OCI-LY1 (cell line): ENCODE measurements at regions not wholly inside any gene's neighbourhood (a gene's known extent, or its start where the extent isn't known, plus 50 kb on each side); places are given as distances from the start of the nearest gene placed in this dataset.

ENCODE experiments used
- H2AFZ ChIP-seq: fragments of 200-600 bp; sonication (generic), shearing (Covaris generic); 2 replicates; pipeline ENCODE4 v1.6.0; 2014; ENCODE audit warnings: antibody characterized with exemption, mild to moderate bottlenecking, low read length
- H3F3A ChIP-seq: fragments of 200-600 bp; sonication (generic), shearing (Covaris generic); 2 replicates; pipeline ENCODE4 v1.6.0; 2014; ENCODE audit warnings: mild to moderate bottlenecking, antibody characterized with exemption, low read length, moderate library complexity; ENCODE audit not compliant: insufficient read depth
- H3K27ac ChIP-seq: fragments of 200-600 bp; sonication (generic); 2 replicates; pipeline ENCODE4 v1.5.1; 2014; ENCODE audit warnings: low read length, mixed run types, mild to moderate bottlenecking, low read depth; ENCODE audit not compliant: poor library complexity, severe bottlenecking
- H3K27me3 ChIP-seq: fragments of 200-600 bp; sonication (generic); 2 replicates; pipeline ENCODE4 v1.6.0; 2014; ENCODE audit warnings: antibody characterized with exemption, mild to moderate bottlenecking, low read length, moderate library complexity; ENCODE audit not compliant: insufficient read depth
- H3K36me3 ChIP-seq: fragments of 200-600 bp; sonication (generic); 2 replicates; pipeline ENCODE4 v1.6.1; 2014; ENCODE audit warnings: mild to moderate bottlenecking, antibody characterized with exemption, low read length, moderate library complexity, mixed read lengths; ENCODE audit not compliant: insufficient read depth
- H3K4me1 ChIP-seq: fragments of 200-600 bp; sonication (generic); 2 replicates; pipeline ENCODE4 v1.5.1; 2014; ENCODE audit warnings: mild to moderate bottlenecking, low read length, moderate library complexity; ENCODE audit not compliant: insufficient read depth, severe bottlenecking
- H3K4me2 ChIP-seq: fragments of 200-600 bp; sonication (generic), shearing (Covaris generic); 2 replicates; pipeline ENCODE4 v1.6.1; 2014; ENCODE audit warnings: low read length
- H3K4me3 ChIP-seq: fragments of 200-600 bp; sonication (generic); 2 replicates; pipeline ENCODE4 v1.5.1; 2014; ENCODE audit warnings: low read length, low read depth, mild to moderate bottlenecking, mixed read lengths; ENCODE audit not compliant: poor library complexity, severe bottlenecking
- H3K79me2 ChIP-seq: fragments of 200-600 bp; shearing (Covaris generic); 2 replicates; pipeline ENCODE4 v1.6.1; 2016; ENCODE audit warnings: mixed run types, low read length, mixed read lengths; ENCODE audit not compliant: insufficient read depth
- H3K9ac ChIP-seq: fragments of 200-600 bp; sonication (generic), shearing (Covaris generic); 2 replicates; pipeline ENCODE4 v1.6.1; 2014; ENCODE audit warnings: mild to moderate bottlenecking, low read length, mixed read lengths
- H3K9me2 ChIP-seq: fragments of 200-600 bp; sonication (generic), shearing (Covaris generic); 2 replicates; pipeline ENCODE4 v1.6.1; 2014; ENCODE audit warnings: low read depth, mild to moderate bottlenecking, low read length, mixed read lengths
- H3K9me3 ChIP-seq: fragments of 200-600 bp; shearing (Covaris generic); 2 replicates; pipeline ENCODE4 v1.6.1; 2014; ENCODE audit warnings: low read length, mixed read lengths
- H4K20me1 ChIP-seq: fragments of 200-600 bp; sonication (generic), shearing (Covaris generic); 2 replicates; pipeline ENCODE4 v1.6.0; 2016; ENCODE audit warnings: mild to moderate bottlenecking, low read length; ENCODE audit not compliant: insufficient read depth
- CTCF ChIP-seq: fragments of 200-600 bp; sonication (generic), shearing (Covaris generic); IDR thresholded peaks from 2 replicates; pipeline ENCODE4 v1.5.1; 2017; ENCODE audit warnings: mild to moderate bottlenecking, antibody characterized with exemption, low read length, moderate library complexity, mixed read lengths
- EZH2 ChIP-seq: fragments of 200-600 bp; sonication (generic), shearing (Covaris generic); IDR thresholded peaks from 2 replicates; pipeline ENCODE4 v1.8.0; 2017; ENCODE audit warnings: borderline replicate concordance, mixed run types, mild to moderate bottlenecking, antibody characterized with exemption, low read length, moderate library complexity, mixed read lengths

DNA sequence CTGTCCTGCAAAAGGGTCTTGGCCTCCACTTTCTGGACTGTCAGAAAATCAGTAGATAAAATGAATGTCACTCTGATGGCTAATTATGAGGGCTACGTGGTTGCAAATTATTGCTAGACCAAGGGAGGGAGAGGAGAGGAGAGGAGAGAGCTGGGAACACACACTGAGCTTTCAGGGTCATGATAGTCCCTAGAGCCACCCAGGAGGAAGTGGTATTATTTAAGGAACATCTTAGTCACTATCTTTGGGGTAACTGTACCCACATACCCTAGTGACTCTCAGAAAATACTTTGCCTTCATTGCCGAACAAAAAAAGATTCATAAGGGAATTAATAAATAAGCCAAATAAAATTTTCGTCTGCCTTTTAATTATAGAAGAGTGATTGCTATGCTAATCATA lies 642.3 kb upstream of the CFAP20DC start:
- no peak overlapping the region for H3K9ac ChIP-seq
- H3K4me1 ChIP-seq, result no peaks in the 10 kb centered on the region
- H3K36me3 ChIP-seq, result no peaks in the 10 kb centered on the region
- H3K9me2 ChIP-seq, result no peaks in the 10 kb centered on the region
- no peaks in the 10 kb centered on the region for H3K79me2 ChIP-seq
- H3F3A ChIP-seq, result no peaks in the 10 kb centered on the region
- no peak overlapping the region for H3K4me2 ChIP-seq
- no peaks in the 10 kb centered on the region for H3K27me3 ChIP-seq
- H2AFZ ChIP-seq, result no peak overlapping the region
- no peaks in the 10 kb centered on the region for H3K9me3 ChIP-seq
- no peak overlapping the region for H3K4me3 ChIP-seq
- H3K27ac ChIP-seq, result no peak overlapping the region
- no peaks in the 10 kb centered on the region for H4K20me1 ChIP-seq
- TF ChIP-seq CTCF (no peak), EZH2 (no peak)

DNA sequence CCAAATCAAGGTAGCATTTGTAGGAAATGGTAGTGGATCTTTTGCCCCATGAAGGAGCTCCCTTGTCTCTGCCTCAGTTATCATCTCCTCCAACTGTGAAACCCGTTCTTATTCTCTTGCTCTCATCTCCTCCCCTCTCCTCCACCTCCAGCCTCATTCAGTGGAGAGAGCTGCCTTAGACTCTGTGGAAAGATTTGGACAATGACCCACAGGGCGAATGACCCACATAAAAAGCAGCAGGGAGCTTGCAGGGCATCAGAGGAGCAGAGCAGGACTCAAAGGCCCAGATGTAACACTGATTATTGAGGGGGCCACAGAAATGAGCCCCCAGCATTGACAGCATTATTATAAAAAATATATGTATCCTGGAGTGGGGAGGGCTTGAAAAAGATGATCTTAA lies 641.1 kb upstream of the CFAP20DC start:
- no peak overlapping the region for H3K27ac ChIP-seq
- H3F3A ChIP-seq, result no peaks in the 10 kb centered on the region
- H3K9ac ChIP-seq, result no peak overlapping the region
- H3K9me2 ChIP-seq, result no peaks in the 10 kb centered on the region
- H2AFZ ChIP-seq, result no peak overlapping the region
- H4K20me1 ChIP-seq, result no peaks in the 10 kb centered on the region
- no peaks in the 10 kb centered on the region for H3K79me2 ChIP-seq
- no peaks in the 10 kb centered on the region for H3K36me3 ChIP-seq
- H3K9me3 ChIP-seq, result no peaks in the 10 kb centered on the region
- TF ChIP-seq EZH2 (no peak), CTCF (no peak)
- no peak overlapping the region for H3K4me3 ChIP-seq
- no peaks in the 10 kb centered on the region for H3K4me1 ChIP-seq
- no peaks in the 10 kb centered on the region for H3K27me3 ChIP-seq
- no peak overlapping the region for H3K4me2 ChIP-seq

- Histone ChIP-seq H3K9me3 (no peaks in the 10 kb centered on the region), H3K36me3 (no peaks in the 10 kb centered on the region), H3K4me3 (no peak overlapping the region), H4K20me1 (no peaks in the 10 kb centered on the region), H3K27me3 (no peaks in the 10 kb centered on the region), H3K27ac (no peak overlapping the region), H2AFZ (no peak overlapping the region), H3K9ac (no peak overlapping the region), H3K4me2 (no peak overlapping the region), H3F3A (no peaks in the 10 kb centered on the region), H3K79me2 (no peaks in the 10 kb centered on the region), H3K4me1 (no peaks in the 10 kb centered on the region), H3K9me2 (no peaks in the 10 kb centered on the region)
- TF ChIP-seq EZH2 (no peak), CTCF (no peak)
These were observed 638.8 kb upstream of the CFAP20DC start for GRCh38 chr3:59688636-59689035.
